Iris pigment epithelial cell (primary cell): ENCODE measurements at regions not wholly inside any gene's neighbourhood (a gene's known extent, or its start where the extent isn't known, plus 50 kb on each side); places are given as distances from the start of the nearest gene placed in this dataset.
"Not testable (repeated sequence)": the region's sequence is repeated elsewhere in the genome, so short reads cannot be mapped to it uniquely, and the experiment has no call there.

Experiments
- DNase-seq: peaks from one replicate; pipeline ENCODE4 v3.0.0-alpha.2; 2011; ENCODE audit warnings: low read depth

DNA sequence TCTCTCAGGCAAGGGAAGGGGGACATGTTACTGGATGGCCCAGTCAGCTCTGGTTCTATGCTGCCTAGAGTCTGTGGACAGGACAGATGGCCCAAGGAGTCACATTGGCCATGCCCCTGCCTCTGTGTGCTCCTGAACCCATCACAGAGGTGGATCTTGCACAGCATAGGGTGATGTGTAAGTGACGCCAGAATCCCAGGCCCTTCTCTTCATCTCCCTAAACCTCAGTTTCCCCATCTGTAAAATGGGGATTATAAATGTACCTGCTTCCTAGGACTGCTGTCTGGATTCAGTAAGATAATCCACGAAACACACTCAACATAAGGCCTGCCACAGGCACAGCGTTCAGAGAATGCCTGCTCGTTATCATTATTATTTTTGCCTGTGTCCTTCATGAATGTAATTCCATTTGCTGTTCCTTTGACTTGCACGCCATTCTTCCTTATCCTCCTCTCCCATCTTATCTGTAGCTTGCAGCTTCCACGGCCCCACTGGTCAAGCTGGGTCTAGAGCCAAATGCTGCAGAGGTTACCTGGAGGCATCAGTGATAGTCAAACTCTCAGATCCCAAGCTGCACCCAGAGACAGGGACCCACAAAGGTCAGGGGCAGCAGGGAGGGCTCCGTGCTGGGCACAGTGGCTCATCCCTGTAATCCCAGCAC is 207.0 kb downstream of the MN1 start:
- no peak for DNase-seq

GRCh38 chr22:27596133-27596870 is 205.3 kb downstream of the MN1 start:
- no peak for DNase-seq

DNA sequence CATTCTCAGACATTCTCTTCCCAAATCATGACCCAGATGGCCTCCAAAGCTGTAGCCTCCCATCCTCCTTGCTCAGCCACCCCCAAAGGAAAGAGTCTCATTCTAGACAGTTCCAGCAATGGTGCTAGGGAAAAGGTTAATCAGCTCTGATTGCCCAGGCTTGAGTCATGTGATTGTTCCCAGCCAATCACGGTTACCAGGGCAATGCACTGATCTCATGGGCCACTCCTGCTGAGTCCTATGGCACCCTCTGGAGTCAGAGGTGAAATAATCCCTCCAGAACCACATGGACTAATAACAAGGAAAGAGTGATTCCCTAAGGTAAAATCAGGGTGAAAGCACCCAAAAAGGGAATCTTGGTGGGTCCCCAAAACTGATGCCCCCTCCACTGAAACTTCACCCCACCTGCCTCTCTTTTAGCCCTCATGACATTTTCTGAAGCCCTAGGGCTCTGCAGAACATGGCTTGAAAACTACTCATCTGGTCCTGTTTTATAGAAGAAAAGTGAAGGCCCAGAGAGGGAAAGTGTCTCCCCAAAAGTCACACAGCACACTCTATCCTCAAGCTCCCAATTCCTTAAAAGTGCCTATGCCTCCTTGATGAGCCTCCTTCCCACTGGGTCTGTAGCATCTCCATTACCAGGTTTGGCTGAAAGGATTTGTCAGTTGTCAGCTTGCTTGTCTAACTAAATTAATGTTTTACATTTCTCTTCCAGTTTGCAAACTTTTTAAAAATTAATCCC is 203.7 kb downstream of the MN1 start:
- DNase-seq: no peak

GRCh38 chr22:27598792-27599191 is 202.8 kb downstream of the MN1 start:
- no peak for DNase-seq

GRCh38 chr22:27601195-27601594 is 200.4 kb downstream of the MN1 start:
- DNase-seq: no peak

GRCh38 chr22:27602390-27602789 is 199.2 kb downstream of the MN1 start:
- no peak for DNase-seq

GRCh38 chr22:27603111-27603799 is 198.3 kb downstream of the MN1 start:
- DNase-seq: no peak

GRCh38 chr22:27603800-27604144 is 197.8 kb downstream of the MN1 start:
- peak; percentile 22 for DNase-seq

DNA sequence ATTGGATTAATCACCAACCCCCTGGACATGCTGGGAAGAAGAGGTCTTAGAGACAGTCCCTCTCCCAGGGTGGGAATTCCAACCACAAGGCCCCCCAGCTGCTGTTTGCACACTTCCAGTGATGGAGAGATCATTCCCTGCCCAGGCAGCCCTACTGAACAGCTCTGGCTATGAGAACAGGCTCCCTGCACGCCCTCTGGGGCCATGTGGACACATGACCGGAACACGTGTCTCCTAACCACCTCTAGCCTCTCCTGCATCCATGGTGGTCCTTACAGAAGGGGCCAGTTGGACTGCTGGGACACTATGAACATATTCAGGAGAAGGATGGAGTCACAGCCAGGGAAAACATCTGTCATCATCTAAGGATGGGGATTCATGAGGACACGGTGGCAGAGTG is 196.2 kb downstream of the MN1 start:
- no peak for DNase-seq

DNA sequence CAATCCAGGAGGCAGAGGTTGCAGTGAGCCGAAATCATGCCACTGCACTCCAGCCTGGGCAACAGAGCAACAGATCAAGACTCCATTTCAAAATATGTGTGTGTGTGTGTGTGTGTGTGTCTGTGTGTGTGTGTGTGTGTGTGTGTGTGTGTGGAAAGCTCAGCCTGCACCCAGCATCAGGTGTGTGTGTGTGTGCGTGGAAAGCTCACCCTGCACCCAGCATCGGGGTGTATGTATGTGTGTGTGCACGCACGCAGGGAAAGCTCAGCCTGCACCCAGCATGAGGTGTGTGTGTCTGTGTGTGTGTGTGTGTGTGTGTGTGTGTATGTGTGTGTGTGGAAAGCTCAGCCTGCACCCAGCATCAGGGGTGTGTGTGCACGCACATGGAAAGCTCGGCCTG is 193.8 kb downstream of the MN1 start:
- DNase-seq: not testable (repeated sequence)

GRCh38 chr22:27609451-27609888 is 192.1 kb downstream of the MN1 start:
- DNase-seq: no peak

- not testable (repeated sequence) for DNase-seq
These were observed 191.4 kb downstream of the MN1 start for GRCh38 chr22:27610164-27610563.

- DNase-seq: no peak
These were observed 190.4 kb downstream of the MN1 start for GRCh38 chr22:27610863-27611786.

DNA sequence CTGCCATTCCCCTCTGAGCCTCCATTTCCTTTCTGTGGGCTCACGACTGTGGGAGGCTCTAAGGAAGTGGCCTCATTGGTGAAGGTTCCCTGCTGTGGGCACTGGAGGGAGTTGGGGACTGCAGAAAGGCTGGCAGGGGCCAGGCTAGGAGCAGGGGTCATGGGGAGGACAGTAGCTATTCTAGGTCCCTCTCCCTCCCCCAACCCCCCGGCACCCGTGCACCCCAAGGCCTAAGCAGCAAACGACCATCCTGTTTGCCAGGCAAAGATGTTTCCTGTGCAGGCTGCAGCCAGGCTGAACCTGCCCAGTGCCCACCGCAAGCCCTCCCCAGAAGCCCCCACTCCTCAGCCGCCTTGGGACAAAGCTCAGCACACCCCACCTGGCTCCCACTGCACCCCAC is 189.4 kb downstream of the MN1 start:
- no peak for DNase-seq

GRCh38 chr22:27613099-27614005 is 188.2 kb downstream of the MN1 start:
- no peak for DNase-seq

DNA sequence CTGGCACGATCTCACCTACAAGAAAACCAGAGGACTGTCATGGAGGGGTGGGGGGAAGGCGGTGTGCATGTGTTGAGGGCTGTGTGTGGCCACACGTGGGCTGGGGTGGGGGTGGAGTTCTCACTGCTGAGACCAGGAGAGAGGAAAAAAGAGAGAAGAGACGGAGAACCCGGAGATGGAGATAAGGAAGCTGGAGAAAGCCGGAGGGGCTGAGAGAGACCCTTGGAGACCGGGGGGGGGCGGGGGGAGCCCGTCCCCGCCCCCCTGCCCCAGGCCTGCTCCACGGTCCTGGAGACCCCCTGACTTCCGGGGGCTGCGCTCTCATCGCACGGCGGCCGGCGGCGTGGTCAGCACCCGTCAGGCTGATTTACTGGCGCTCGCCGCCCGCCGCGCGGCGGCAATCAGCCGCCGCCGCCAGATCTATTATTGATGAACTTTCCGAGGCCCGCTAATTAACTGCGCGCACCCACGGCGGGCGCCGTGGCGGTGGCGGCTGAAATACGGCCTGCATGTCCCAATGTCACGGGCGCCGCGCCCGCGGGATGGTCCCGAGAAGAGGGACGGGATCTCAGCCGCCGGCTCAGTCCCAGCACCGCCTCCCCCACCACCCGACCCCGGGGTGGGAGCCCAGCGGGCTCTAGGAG is 187.4 kb downstream of the MN1 start:
- DNase-seq: no peak

DNA sequence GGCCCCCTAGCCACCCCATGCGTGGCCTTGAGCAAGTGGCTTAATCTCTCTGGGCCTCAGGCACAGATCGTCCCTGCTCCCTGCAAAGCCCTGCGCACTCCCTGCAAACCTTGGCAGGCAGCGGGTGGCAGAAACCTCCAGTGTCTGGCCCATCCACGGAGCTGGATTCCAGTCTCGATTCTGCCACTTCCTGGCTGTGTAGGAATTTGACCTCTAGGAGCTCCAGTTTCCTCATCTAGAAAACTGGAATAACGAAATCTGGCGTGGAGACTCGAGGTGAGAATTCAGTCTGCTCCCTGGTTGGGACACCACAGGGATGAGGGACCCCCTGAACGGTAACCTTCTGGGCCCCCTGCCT is 186.9 kb downstream of the MN1 start:
- no peak for DNase-seq

- no peak for DNase-seq
These were observed 186.1 kb downstream of the MN1 start for GRCh38 chr22:27615408-27615807.

DNA sequence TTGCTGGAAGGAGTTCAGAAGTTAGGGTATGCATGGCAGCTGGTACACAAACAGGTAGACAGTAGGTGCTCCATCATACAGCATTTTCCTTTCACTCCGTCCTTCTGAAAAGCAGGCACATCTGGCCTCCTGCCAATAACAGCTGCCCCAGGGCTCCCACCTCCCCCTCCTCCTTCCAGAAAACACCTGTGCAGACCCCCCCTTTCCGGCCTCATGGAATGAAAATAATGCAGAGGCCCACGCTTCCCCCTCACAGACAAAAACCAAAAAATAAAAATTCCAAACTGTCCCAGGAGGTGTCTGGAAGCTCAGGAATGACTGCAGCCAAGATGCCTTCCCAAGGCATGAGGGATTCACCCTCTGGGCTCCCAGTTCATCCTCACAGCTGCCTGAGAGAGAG is 185.5 kb downstream of the MN1 start:
- no peak for DNase-seq
